ENCODE measurements at regions not wholly inside any gene's neighbourhood (a gene's known extent, or its start where the extent isn't known, plus 50 kb on each side); places are given as distances from the start of the nearest gene placed in this dataset.

- TF ChIP-seq KLF6 (CRISPR knock-in tag; IDR thresholded peaks at IDR 0.05) (no peak), SRY (CRISPR knock-in tag; IDR thresholded peaks at IDR 0.05) (no peak), POLR2AphosphoS5 (IDR thresholded peaks at IDR 0.05; ENCODE audit: low read depth, low read length) (no peak), ZNF513 (CRISPR knock-in tag; conservative IDR thresholded peaks at IDR 0.05) (no peak), ASH2L (IDR thresholded peaks at IDR 0.05; ENCODE audit: insufficient read length, low read depth, low read length) (no peak), CTCF (CRISPR knock-in tag; IDR thresholded peaks at IDR 0.05) (no peak), MAFG (CRISPR knock-in tag; IDR thresholded peaks at IDR 0.05) (no peak), ZNF747 (CRISPR knock-in tag; IDR thresholded peaks at IDR 0.05; ENCODE audit: borderline replicate concordance) (no peak), HOXA5 (CRISPR knock-in tag; IDR thresholded peaks at IDR 0.05) (no peak), EZH2 (conservative IDR thresholded peaks at IDR 0.05; ENCODE audit: low read depth, low read length) (no peak)
Measured at GRCh38 chrX:139324756-139325155, 205.8 kb upstream of the F9 start.

Data from HepG2 (cell line).